HEK293T (cell line): ENCODE measurements at regions not wholly inside any gene's neighbourhood (a gene's known extent, or its start where the extent isn't known, plus 50 kb on each side); places are given as distances from the start of the nearest gene placed in this dataset.
"Not testable (repeated sequence)": the region's sequence is repeated elsewhere in the genome, so short reads cannot be mapped to it uniquely, and the experiment has no call there.

ENCODE experiments used
- CTCF ChIA-PET: fragments of 350-600 bp; formaldehyde crosslinking; extraction: SDS; loops from one replicate; lab custom pipeline; 2021; ENCODE audit warnings: antibody characterized with exemption, inconsistent platforms; lab: Yijun Ruan, JAX
- POLR2A ChIA-PET: fragments of 350-600 bp; formaldehyde crosslinking; extraction: SDS; loops from one replicate; lab custom pipeline; 2020; ENCODE audit warnings: antibody characterized with exemption, inconsistent platforms; lab: Yijun Ruan, JAX
- DNase-seq: peaks from one replicate; pipeline ENCODE4 v3.0.0; 2012; ENCODE audit warnings: mixed read lengths; ENCODE audit errors: extremely low spot score
- ARNT ChIP-seq: fragments of 450-650 bp; IDR thresholded peaks from 2 replicates; pipeline ENCODE4 v1.6.1; 2017; ENCODE audit warnings: mild to moderate bottlenecking
- BHLHE40 ChIP-seq: fragments of 450-650 bp; IDR thresholded peaks from 2 replicates; pipeline ENCODE4 v1.6.1; 2016; ENCODE audit warnings: mild to moderate bottlenecking, moderate library complexity, borderline replicate concordance
- CTBP1 ChIP-seq: fragments of 450-650 bp; IDR thresholded peaks from 2 replicates; pipeline ENCODE4 v1.6.1; 2016; ENCODE audit warnings: borderline replicate concordance
- ELF4 ChIP-seq: fragments of 450-650 bp; IDR thresholded peaks from 2 replicates; pipeline ENCODE4 v1.6.1; 2017; ENCODE audit warnings: antibody characterized with exemption
- FOXA1 ChIP-seq: fragments of 450-650 bp; IDR thresholded peaks from 2 replicates; pipeline ENCODE4 v1.6.1; 2016; ENCODE audit warnings: mild to moderate bottlenecking
- FOXK2 ChIP-seq: fragments of 450-650 bp; IDR thresholded peaks from 2 replicates; pipeline ENCODE4 v1.6.1; 2016; ENCODE audit warnings: mild to moderate bottlenecking
- FOXM1 ChIP-seq: fragments of 450-650 bp; IDR thresholded peaks from 2 replicates; pipeline ENCODE4 v1.6.1; 2017; ENCODE audit warnings: mild to moderate bottlenecking, borderline replicate concordance
- HDGF ChIP-seq: fragments of 450-650 bp; IDR thresholded peaks from 2 replicates; pipeline ENCODE4 v1.6.1; 2017; ENCODE audit warnings: antibody characterized with exemption, borderline replicate concordance
- L3MBTL2 ChIP-seq: fragments of 450-650 bp; conservative IDR thresholded peaks from 2 replicates; pipeline ENCODE4 v1.6.1; 2016; ENCODE audit warnings: mild to moderate bottlenecking
- LEF1 ChIP-seq: fragments of 450-650 bp; IDR thresholded peaks from 2 replicates; pipeline ENCODE4 v1.6.1; 2017; ENCODE audit warnings: mild to moderate bottlenecking, borderline replicate concordance
- NFRKB ChIP-seq: fragments of 450-650 bp; IDR thresholded peaks from 2 replicates; pipeline ENCODE4 v1.6.1; 2016; ENCODE audit warnings: mild to moderate bottlenecking, moderate library complexity
- PKNOX1 ChIP-seq: fragments of 450-650 bp; IDR thresholded peaks from 2 replicates; pipeline ENCODE4 v1.6.1; 2016
- SP1 ChIP-seq: fragments of 450-650 bp; IDR thresholded peaks from 2 replicates; pipeline ENCODE4 v1.6.1; 2017
- SUZ12 ChIP-seq: fragments of 450-650 bp; IDR thresholded peaks from 2 replicates; pipeline ENCODE4 v1.6.1; 2016; ENCODE audit warnings: mild to moderate bottlenecking
- TARDBP ChIP-seq: fragments of 450-650 bp; IDR thresholded peaks from 2 replicates; pipeline ENCODE4 v1.6.1; 2016
- ZNF384 ChIP-seq: fragments of 450-650 bp; IDR thresholded peaks from 2 replicates; pipeline ENCODE4 v1.6.1; 2016

GRCh38 chr7:98785929-98786571 lies 83.8 kb downstream of the TMEM130 start:
- no peak for DNase-seq
- CTCF ChIA-PET, result no interaction called here
- TF ChIP-seq FOXM1, result no peak
- no peak for TF ChIP-seq FOXA1
- TF ChIP-seq BHLHE40, result no peak
- no peak for TF ChIP-seq PKNOX1
- no peak for TF ChIP-seq SUZ12
- no peak for TF ChIP-seq ZNF384
- no peak for TF ChIP-seq HDGF
- no peak for TF ChIP-seq NFRKB
- no peak for TF ChIP-seq TARDBP
- no peak for TF ChIP-seq SP1
- no peak for TF ChIP-seq FOXK2
- no peak for TF ChIP-seq LEF1
- TF ChIP-seq L3MBTL2, result no peak
- no peak for TF ChIP-seq ELF4
- no peak for TF ChIP-seq ARNT
- no peak for TF ChIP-seq CTBP1
- POLR2A ChIA-PET, result interaction anchor here (0.6 kb wide), 1 partner anchor 30 kb away, joined by 3 read pairs; no protein-coding TSS in a partner anchor

- TF ChIP-seq SP1 (no peak), BHLHE40 (no peak)
- POLR2A ChIA-PET, result no interaction called here
- CTCF ChIA-PET, result interaction anchor here (1.2 kb wide), 1 partner anchor 43 kb away, joined by 3 read pairs; no protein-coding TSS in a partner anchor
- DNase-seq, result no peak
Observed at GRCh38 chr7:98788966-98789365, 80.8 kb downstream of the TMEM130 start.

- DNase-seq, POLR2A ChIA-PET: not testable (repeated sequence)
- CTCF ChIA-PET, result interaction anchor here (0.7 kb wide), 1 partner anchor 18 kb away, joined by 10 read pairs; no protein-coding TSS in a partner anchor
Observed at GRCh38 chr7:98794453-98794852, 75.4 kb downstream of the TMEM130 start.

- ChIA-PET CTCF (no interaction called here), POLR2A (no interaction called here)
- DNase-seq, result no peak
- TF ChIP-seq SP1 (no peak), ARNT (no peak), FOXK2 (no peak), CTBP1 (no peak), LEF1 (no peak), L3MBTL2 (no peak)
Observed at GRCh38 chr7:98795741-98796493, 73.9 kb downstream of the TMEM130 start.
